KMS-11 (cell line): ENCODE measurements at regions not wholly inside any gene's neighbourhood (a gene's known extent, or its start where the extent isn't known, plus 50 kb on each side); places are given as distances from the start of the nearest gene placed in this dataset.

Experiments used
- H2AFZ ChIP-seq: fragments of 200-600 bp; sonication (generic); 2 replicates; pipeline ENCODE4 v1.6.1; 2016; ENCODE audit warnings: antibody characterized with exemption, mixed run types, low read depth
- H3K27ac ChIP-seq: fragments of 200-600 bp; sonication (generic); 2 replicates; pipeline ENCODE4 v1.6.1; 2016; ENCODE audit warnings: mild to moderate bottlenecking, mixed run types
- H3K27me3 ChIP-seq: fragments of 200-600 bp; sonication (generic); 2 replicates; pipeline ENCODE4 v1.6.1; 2017; ENCODE audit warnings: mild to moderate bottlenecking, low read depth, mixed run types, moderate library complexity; ENCODE audit not compliant: insufficient read depth
- H3K36me3 ChIP-seq: fragments of 200-600 bp; sonication (generic); 2 replicates; pipeline ENCODE4 v1.6.1; 2017; ENCODE audit warnings: mild to moderate bottlenecking, mixed run types; ENCODE audit not compliant: insufficient read depth
- H3K4me1 ChIP-seq: fragments of 200-600 bp; sonication (generic); 2 replicates; pipeline ENCODE4 v1.6.1; 2016; ENCODE audit warnings: mild to moderate bottlenecking, low read depth, mixed run types; ENCODE audit not compliant: poor library complexity, severe bottlenecking
- H3K4me2 ChIP-seq: fragments of 200-600 bp; sonication (generic); 2 replicates; pipeline ENCODE4 v1.7.0; 2016; ENCODE audit warnings: mild to moderate bottlenecking, mixed run types
- H3K4me3 ChIP-seq: fragments of 200-600 bp; sonication (generic); IDR thresholded peaks from 2 replicates; pipeline ENCODE4 v1.6.1; 2017; ENCODE audit warnings: low read depth, low read length, mixed read lengths; ENCODE audit not compliant: insufficient read depth
- H3K79me2 ChIP-seq: fragments of 200-600 bp; sonication (generic); 2 replicates; pipeline ENCODE4 v1.6.1; 2016; ENCODE audit warnings: low read depth, mixed run types; ENCODE audit not compliant: insufficient read depth
- H3K9ac ChIP-seq: fragments of 200-600 bp; sonication (generic); 2 replicates; pipeline ENCODE4 v1.6.1; 2016; ENCODE audit warnings: mild to moderate bottlenecking, mixed run types
- H4K20me1 ChIP-seq: fragments of 200-600 bp; sonication (generic); 2 replicates; pipeline ENCODE4 v1.6.1; 2016; ENCODE audit warnings: mild to moderate bottlenecking, mixed run types; ENCODE audit not compliant: insufficient read depth
- CTCF ChIP-seq: fragments of 200-600 bp; sonication (generic); conservative IDR thresholded peaks from 2 replicates; pipeline ENCODE4 v1.6.1; 2017; ENCODE audit warnings: low read depth, mild to moderate bottlenecking, antibody characterized with exemption, low read length, moderate library complexity, mixed read lengths

GRCh38 chr11:87401653-87402052 lies 363.9 kb downstream of the TMEM135 start:
- no peak overlapping the region for H2AFZ ChIP-seq
- H3K4me2 ChIP-seq, result no peak overlapping the region
- H3K4me1 ChIP-seq, result no peaks in the 10 kb centered on the region
- H3K9ac ChIP-seq, result no peak overlapping the region
- H3K79me2 ChIP-seq, result no peaks in the 10 kb centered on the region
- H3K27ac ChIP-seq, result no peak overlapping the region
- no peaks in the 10 kb centered on the region for H3K36me3 ChIP-seq
- no peaks in the 10 kb centered on the region for H4K20me1 ChIP-seq
- H3K27me3 ChIP-seq, result no peaks in the 10 kb centered on the region
- no peak for TF ChIP-seq CTCF
- H3K4me3 ChIP-seq, result no peak overlapping the region

GRCh38 chr11:87399341-87399740 lies 361.6 kb downstream of the TMEM135 start:
- Histone ChIP-seq H3K4me3 (no peak overlapping the region), H3K4me2 (no peak overlapping the region), H3K79me2 (no peaks in the 10 kb centered on the region), H3K4me1 (no peaks in the 10 kb centered on the region), H3K36me3 (no peaks in the 10 kb centered on the region), H3K9ac (no peak overlapping the region), H3K27ac (no peak overlapping the region), H4K20me1 (no peaks in the 10 kb centered on the region), H3K27me3 (no peaks in the 10 kb centered on the region), H2AFZ (no peak overlapping the region)
- no peak for TF ChIP-seq CTCF

GRCh38 chr11:87398931-87399330 lies 361.2 kb downstream of the TMEM135 start:
- no peaks in the 10 kb centered on the region for H3K36me3 ChIP-seq
- no peaks in the 10 kb centered on the region for H3K79me2 ChIP-seq
- H3K27ac ChIP-seq, result no peak overlapping the region
- no peak overlapping the region for H3K9ac ChIP-seq
- TF ChIP-seq CTCF, result no peak
- H4K20me1 ChIP-seq, result no peaks in the 10 kb centered on the region
- H3K27me3 ChIP-seq, result no peaks in the 10 kb centered on the region
- no peak overlapping the region for H3K4me3 ChIP-seq
- H2AFZ ChIP-seq, result no peak overlapping the region
- no peak overlapping the region for H3K4me2 ChIP-seq
- no peaks in the 10 kb centered on the region for H3K4me1 ChIP-seq

- Histone ChIP-seq H3K27ac (no peak overlapping the region), H3K27me3 (no peaks in the 10 kb centered on the region), H3K4me2 (no peak overlapping the region), H3K36me3 (no peaks in the 10 kb centered on the region), H3K9ac (no peak overlapping the region), H3K4me3 (no peak overlapping the region), H4K20me1 (no peaks in the 10 kb centered on the region), H3K79me2 (no peaks in the 10 kb centered on the region), H2AFZ (no peak overlapping the region), H3K4me1 (no peaks in the 10 kb centered on the region)
- no peak for TF ChIP-seq CTCF
These were observed 359.5 kb downstream of the TMEM135 start for GRCh38 chr11:87397011-87397865.
